Activated CD8-positive, alpha-beta memory T cell treated with anti-CD3 and anti-CD28 coated beads, Interleukin-2, amount 50 U/mL, for 48 hours (primary cell): ENCODE measurements at regions not wholly inside any gene's neighbourhood (a gene's known extent, or its start where the extent isn't known, plus 50 kb on each side); places are given as distances from the start of the nearest gene placed in this dataset.
A peak's percentile ranks its signal among the peaks of the same experiment; 100 is the strongest.
"Not testable (repeated sequence)": the region's sequence is repeated elsewhere in the genome, so short reads cannot be mapped to it uniquely, and the experiment has no call there.

Experiments
- DNase-seq: peaks from one replicate; pipeline ENCODE4 v3.0.0-alpha.2; 2020

- DNase-seq = no peak
Measured at GRCh38 chr14:52202151-52202550, 65.3 kb upstream of the PTGDR start.

- no peak for DNase-seq
Measured at GRCh38 chr14:52190337-52190931, 77.1 kb upstream of the PTGDR start.

- no peak for DNase-seq
Measured at GRCh38 chr14:52189325-52189724, 78.2 kb upstream of the PTGDR start.

GRCh38 chr14:52188381-52188780 lies 79.1 kb upstream of the PTGDR start:
- DNase-seq = no peak

- DNase-seq = no peak
Measured at GRCh38 chr14:52185178-52185577, 82.3 kb upstream of the PTGDR start.

- DNase-seq = no peak
Measured at GRCh38 chr14:52182853-52183252, 84.6 kb upstream of the PTGDR start.

- DNase-seq = no peak
Measured at GRCh38 chr14:52179141-52179790, 88.2 kb upstream of the PTGDR start.

GRCh38 chr14:52175982-52176502 lies 91.5 kb upstream of the PTGDR start:
- no peak for DNase-seq

GRCh38 chr14:52171932-52172331 lies 95.6 kb upstream of the PTGDR start:
- not testable (repeated sequence) for DNase-seq

GRCh38 chr14:52166822-52167221 lies 98.0 kb upstream of the NID2 start:
- no peak for DNase-seq

- no peak for DNase-seq
Measured at GRCh38 chr14:52155651-52156213, 86.9 kb upstream of the NID2 start.

GRCh38 chr14:52154992-52155650 lies 86.3 kb upstream of the NID2 start:
- no peak for DNase-seq

GRCh38 chr14:52153939-52154338 lies 85.1 kb upstream of the NID2 start:
- DNase-seq = no peak

- DNase-seq = no peak
Measured at GRCh38 chr14:52150162-52150561, 81.3 kb upstream of the NID2 start.

- no peak for DNase-seq
Measured at GRCh38 chr14:52148371-52148770, 79.5 kb upstream of the NID2 start.

GRCh38 chr14:52146504-52146903 lies 77.6 kb upstream of the NID2 start:
- DNase-seq = no peak

- DNase-seq = not testable (repeated sequence)
Measured at GRCh38 chr14:52144099-52144498, 75.2 kb upstream of the NID2 start.

- no peak for DNase-seq
Measured at GRCh38 chr14:52142504-52142903, 73.6 kb upstream of the NID2 start.

- peak; percentile 62 for DNase-seq
Measured at GRCh38 chr14:52131640-52132320, 62.9 kb upstream of the NID2 start.

GRCh38 chr14:52129721-52130120 lies 60.9 kb upstream of the NID2 start:
- DNase-seq = no peak

GRCh38 chr14:52125885-52126284 lies 57.0 kb upstream of the NID2 start:
- DNase-seq = no peak

GRCh38 chr14:52124791-52125684 lies 56.2 kb upstream of the NID2 start:
- DNase-seq = no peak
